ENCODE measurements at regions not wholly inside any gene's neighbourhood (a gene's known extent, or its start where the extent isn't known, plus 50 kb on each side); places are given as distances from the start of the nearest gene placed in this dataset.
"Not testable (repeated sequence)": the region's sequence is repeated elsewhere in the genome, so short reads cannot be mapped to it uniquely, and the experiment has no call there.

DNA sequence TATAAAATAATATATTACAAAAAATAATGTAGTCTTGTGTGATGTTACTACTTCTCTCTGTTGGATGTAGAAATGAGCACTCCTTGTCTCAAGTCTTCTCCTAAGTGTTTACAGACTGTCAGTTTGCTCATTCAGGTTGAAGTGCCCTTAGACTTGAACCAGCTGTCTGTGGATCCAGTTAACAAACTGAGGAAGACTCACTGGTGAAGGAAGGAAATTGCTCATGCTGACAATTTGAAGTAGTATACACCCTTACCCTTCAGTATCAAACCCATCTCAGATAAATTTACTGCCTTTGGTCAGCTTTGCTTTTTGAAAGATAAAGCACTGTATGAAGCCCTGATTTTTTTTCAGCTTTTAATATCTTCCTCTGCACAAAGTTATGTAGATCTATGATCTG, 854.2 kb upstream of the ZEB2 start:
- Histone ChIP-seq H3K79me2 (ENCODE audit: control insufficient read depth, insufficient read depth, low read length) (no peaks in the 10 kb centered on the region), H3K36me3 (ENCODE audit: control insufficient read depth, insufficient read depth, low read length) (no peaks in the 10 kb centered on the region), H2AFZ (ENCODE audit: low read length) (no peak overlapping the region), H3K4me3 (replicated peaks in 1 of 4; ENCODE audit: control extremely low read depth in 1 of 4, insufficient read depth in 1 of 4, low read depth in 3 of 4, low read length in 4 of 4) (no peak overlapping the region), H3K4me1 (ENCODE audit: control insufficient read depth, extremely low read depth, insufficient read depth, low read length) (no peaks in the 10 kb centered on the region), H3K9ac (ENCODE audit: insufficient read depth, low read length) (no peak overlapping the region), H3K4me2 (ENCODE audit: extremely low read depth, insufficient read depth, low read length) (no peak overlapping the region), H3K27me3 (ENCODE audit: control insufficient read depth, insufficient read depth, low read length) (no peaks in the 10 kb centered on the region), H4K20me1 (ENCODE audit: control insufficient read depth, extremely low read depth, insufficient read depth, low read length) (no peaks in the 10 kb centered on the region), H3K27ac (ENCODE audit: insufficient read depth, low read length) (no peak overlapping the region), H3K9me3 (ENCODE audit: control insufficient read depth, insufficient read depth, low read depth, low read length) (no peaks in the 10 kb centered on the region)
- TF ChIP-seq, protein P1, sequence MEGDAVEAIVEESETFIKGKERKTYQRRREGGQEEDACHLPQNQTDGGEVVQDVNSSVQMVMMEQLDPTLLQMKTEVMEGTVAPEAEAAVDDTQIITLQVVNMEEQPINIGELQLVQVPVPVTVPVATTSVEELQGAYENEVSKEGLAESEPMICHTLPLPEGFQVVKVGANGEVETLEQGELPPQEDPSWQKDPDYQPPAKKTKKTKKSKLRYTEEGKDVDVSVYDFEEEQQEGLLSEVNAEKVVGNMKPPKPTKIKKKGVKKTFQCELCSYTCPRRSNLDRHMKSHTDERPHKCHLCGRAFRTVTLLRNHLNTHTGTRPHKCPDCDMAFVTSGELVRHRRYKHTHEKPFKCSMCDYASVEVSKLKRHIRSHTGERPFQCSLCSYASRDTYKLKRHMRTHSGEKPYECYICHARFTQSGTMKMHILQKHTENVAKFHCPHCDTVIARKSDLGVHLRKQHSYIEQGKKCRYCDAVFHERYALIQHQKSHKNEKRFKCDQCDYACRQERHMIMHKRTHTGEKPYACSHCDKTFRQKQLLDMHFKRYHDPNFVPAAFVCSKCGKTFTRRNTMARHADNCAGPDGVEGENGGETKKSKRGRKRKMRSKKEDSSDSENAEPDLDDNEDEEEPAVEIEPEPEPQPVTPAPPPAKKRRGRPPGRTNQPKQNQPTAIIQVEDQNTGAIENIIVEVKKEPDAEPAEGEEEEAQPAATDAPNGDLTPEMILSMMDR (conservative IDR thresholded peaks at IDR 0.05 in 1 of 2, IDR thresholded peaks at IDR 0.05 in 1 of 2; ENCODE audit: low read depth in 1 of 2, low read length in 2 of 2): no peak
- no peak for TF ChIP-seq EZH2 (IDR thresholded peaks at IDR 0.05; ENCODE audit: low read length, missing control alignments)
- no peak for DNase-seq (ENCODE audit: low read depth in 2 of 2)

GRCh38 chr2:145367334-145367733, 847.4 kb upstream of the ZEB2 start:
- not testable (repeated sequence) for H4K20me1 ChIP-seq (ENCODE audit: control insufficient read depth, extremely low read depth, insufficient read depth, low read length); H3K9me3 ChIP-seq (ENCODE audit: control insufficient read depth, insufficient read depth, low read depth, low read length); H3K36me3 ChIP-seq (ENCODE audit: control insufficient read depth, insufficient read depth, low read length); H2AFZ ChIP-seq (ENCODE audit: low read length); H3K9ac ChIP-seq (ENCODE audit: insufficient read depth, low read length); H3K4me1 ChIP-seq (ENCODE audit: control insufficient read depth, extremely low read depth, insufficient read depth, low read length); H3K79me2 ChIP-seq (ENCODE audit: control insufficient read depth, insufficient read depth, low read length); H3K4me3 ChIP-seq (replicated peaks in 1 of 4; ENCODE audit: control extremely low read depth in 1 of 4, insufficient read depth in 1 of 4, low read depth in 3 of 4, low read length in 4 of 4); H3K27ac ChIP-seq (ENCODE audit: insufficient read depth, low read length); H3K27me3 ChIP-seq (ENCODE audit: control insufficient read depth, insufficient read depth, low read length); H3K4me2 ChIP-seq (ENCODE audit: extremely low read depth, insufficient read depth, low read length); DNase-seq (ENCODE audit: low read depth in 2 of 2)

DNA sequence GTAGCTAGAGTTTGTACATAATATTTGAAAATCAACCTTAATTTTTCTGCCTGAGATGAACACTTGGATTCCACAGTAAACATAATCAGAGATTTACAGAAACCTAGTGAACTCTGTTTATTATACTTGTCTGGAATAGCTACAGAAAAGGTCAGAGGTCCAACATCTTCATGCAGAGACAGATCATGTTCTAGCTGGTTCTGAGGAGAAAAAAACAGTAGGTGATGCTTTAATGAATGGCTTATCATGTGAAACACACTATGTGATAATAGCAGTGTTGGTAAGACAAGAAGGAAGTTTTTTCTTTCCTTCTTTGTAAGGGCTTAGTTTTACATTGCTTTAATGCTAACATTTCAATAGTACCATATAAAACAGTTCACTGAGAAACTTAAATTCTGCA, 846.4 kb upstream of the ZEB2 start:
- no peak for DNase-seq (ENCODE audit: low read depth in 2 of 2)
- H3K36me3 ChIP-seq (ENCODE audit: control insufficient read depth, insufficient read depth, low read length): no peaks in the 10 kb centered on the region
- no peak overlapping the region for H2AFZ ChIP-seq (ENCODE audit: low read length)
- H3K4me1 ChIP-seq (ENCODE audit: control insufficient read depth, extremely low read depth, insufficient read depth, low read length): no peaks in the 10 kb centered on the region
- H3K9ac ChIP-seq (ENCODE audit: insufficient read depth, low read length): no peak overlapping the region
- no peaks in the 10 kb centered on the region for H3K27me3 ChIP-seq (ENCODE audit: control insufficient read depth, insufficient read depth, low read length)
- no peak overlapping the region for H3K4me2 ChIP-seq (ENCODE audit: extremely low read depth, insufficient read depth, low read length)
- no peak overlapping the region for H3K27ac ChIP-seq (ENCODE audit: insufficient read depth, low read length)
- no peaks in the 10 kb centered on the region for H3K9me3 ChIP-seq (ENCODE audit: control insufficient read depth, insufficient read depth, low read depth, low read length)
- no peaks in the 10 kb centered on the region for H3K79me2 ChIP-seq (ENCODE audit: control insufficient read depth, insufficient read depth, low read length)
- TF ChIP-seq, protein P1 (conservative IDR thresholded peaks at IDR 0.05 in 1 of 2, IDR thresholded peaks at IDR 0.05 in 1 of 2; ENCODE audit: low read depth in 1 of 2, low read length in 2 of 2): no peak
- no peak for TF ChIP-seq EZH2 (IDR thresholded peaks at IDR 0.05; ENCODE audit: low read length, missing control alignments)
- no peak overlapping the region for H3K4me3 ChIP-seq (replicated peaks in 1 of 4; ENCODE audit: control extremely low read depth in 1 of 4, insufficient read depth in 1 of 4, low read depth in 3 of 4, low read length in 4 of 4)
- H4K20me1 ChIP-seq (ENCODE audit: control insufficient read depth, extremely low read depth, insufficient read depth, low read length): no peaks in the 10 kb centered on the region

All from fibroblast of lung (primary cell).